PC-9 (cell line): ENCODE measurements at regions not wholly inside any gene's neighbourhood (a gene's known extent, or its start where the extent isn't known, plus 50 kb on each side); places are given as distances from the start of the nearest gene placed in this dataset.
A peak's percentile ranks its signal among the peaks of the same experiment; 100 is the strongest.

Experiments
- BruUV-seq: library from RNA; stranded (reverse); fragments of 400-500 nt; replicated peaks from 2 replicates; lab custom pipeline; 2021; lab: Mats Ljungman, UMichigan
- CTCF ChIA-PET: fragments of 300-600 bp; sonication (Branson Sonifier 250); formaldehyde crosslinking; loops from one replicate; lab custom pipeline; 2022; ENCODE audit warnings: antibody characterized with exemption; lab: Charles Lee
- POLR2A ChIA-PET: fragments of 300-600 bp; sonication (Branson Sonifier 250); formaldehyde crosslinking; loops from one replicate; lab custom pipeline; 2022; ENCODE audit warnings: antibody characterized with exemption; ENCODE audit not compliant: unreplicated experiment; lab: Charles Lee
- DNase-seq, 2 experiments: peaks; one replicate each; pipeline versions ENCODE4 v3.0.0 to v3.0.0-alpha.2; 2015 to 2022; ENCODE audit warnings: mixed read lengths in 1 of 2
- H2AFZ ChIP-seq: fragments of 200-600 bp; sonication (generic); 2 replicates; pipeline ENCODE4 v1.8.1; 2017; ENCODE audit warnings: antibody characterized with exemption
- H3F3A ChIP-seq: fragments of 200-600 bp; sonication (generic); 2 replicates; pipeline ENCODE4 v1.8.1; 2017; ENCODE audit warnings: antibody characterized with exemption, mild to moderate bottlenecking, low read depth; ENCODE audit not compliant: insufficient read depth
- H3K27ac ChIP-seq: fragments of 200-600 bp; sonication (generic); 2 replicates; pipeline ENCODE4 v1.6.1; 2016; ENCODE audit warnings: mixed run types
- H3K27me3 ChIP-seq: fragments of 200-600 bp; sonication (generic); 2 replicates; pipeline ENCODE4 v1.6.1; 2016; ENCODE audit warnings: low read depth, mixed run types; ENCODE audit not compliant: insufficient read depth
- H3K36me3 ChIP-seq: fragments of 200-600 bp; sonication (generic); 2 replicates; pipeline ENCODE4 v1.6.1; 2016; ENCODE audit warnings: low read depth, mixed run types
- H3K4me1 ChIP-seq: fragments of 200-600 bp; sonication (generic); replicated peaks from 2 replicates; pipeline ENCODE4 v1.6.1; 2016; ENCODE audit warnings: mixed run types; ENCODE audit not compliant: insufficient read depth
- H3K4me2 ChIP-seq: fragments of 200-600 bp; sonication (generic); 2 replicates; pipeline ENCODE4 v1.6.1; 2017; ENCODE audit warnings: mixed run types
- H3K4me3 ChIP-seq: fragments of 200-600 bp; sonication (generic); 2 replicates; pipeline ENCODE4 v1.6.1; 2016; ENCODE audit warnings: mixed run types
- H3K79me2 ChIP-seq: fragments of 200-600 bp; sonication (generic); 2 replicates; pipeline ENCODE4 v1.6.1; 2017; ENCODE audit warnings: low read depth, mixed run types
- H3K9me2 ChIP-seq: fragments of 200-600 bp; sonication (generic); 2 replicates; pipeline ENCODE4 v1.8.1; 2017; ENCODE audit warnings: mild to moderate bottlenecking; ENCODE audit not compliant: insufficient read depth
- H3K9me3 ChIP-seq: fragments of 200-600 bp; sonication (generic); 2 replicates; pipeline ENCODE4 v1.8.1; 2016; ENCODE audit warnings: low read depth; ENCODE audit not compliant: insufficient read depth
- H4K20me1 ChIP-seq: fragments of 200-600 bp; sonication (generic); 2 replicates; pipeline ENCODE4 v1.8.1; 2017; ENCODE audit not compliant: insufficient read depth
- CTCF ChIP-seq: fragments of 200-600 bp; sonication (generic); conservative IDR thresholded peaks from 2 replicates; pipeline ENCODE4 v1.6.1; 2017; ENCODE audit warnings: mixed run types, antibody characterized with exemption, mild to moderate bottlenecking, moderate library complexity
- EZH2 ChIP-seq: fragments of 200-600 bp; sonication (generic); IDR thresholded peaks from 2 replicates; pipeline ENCODE4 v1.8.0; 2017; ENCODE audit warnings: antibody characterized with exemption, low read depth
- intact Hi-C: fragments of 100-400 bp; cut with micrococcal nuclease; formaldehyde crosslinking; loops from one replicate; pipeline ENCODE4 v1.10.0; 2022; ENCODE audit not compliant: unreplicated experiment

GRCh38 chr3:23096041-23096440, 107.1 kb upstream of the UBE2E2 start:
- Histone ChIP-seq H4K20me1 (0 out of 2 replicates have a peak, but pooled peaks cover 3% of the 10 kb centered on the region), H3K27ac (no peak overlapping the region), H3K79me2 (no peaks in the 10 kb centered on the region), H3K9me2 (no peaks in the 10 kb centered on the region), H3K4me1 (peaks cover 12% of the 10 kb centered on the region; the same call in 1 of the 2 replicates), H3F3A (peaks cover 13% of the 10 kb centered on the region), H3K4me2 (no peak overlapping the region), H3K4me3 (no peak overlapping the region), H3K9me3 (0 out of 2 replicates have a peak, but pooled peaks cover 3% of the 10 kb centered on the region), H2AFZ (no peak overlapping the region), H3K36me3 (no peaks in the 10 kb centered on the region), H3K27me3 (peaks cover 11% of the 10 kb centered on the region; the same call in 1 of the 2 replicates)
- ChIA-PET CTCF (no interaction called here), POLR2A (no interaction called here)
- intact Hi-C loops, result loop anchor here (5.0 kb wide), 1 partner anchor 59 kb away; no protein-coding TSS in a partner anchor
- no peak for TF ChIP-seq CTCF
- no peak for TF ChIP-seq EZH2
- peak in 1 of 2 experiments; percentile 44 for DNase-seq
- BruUV-seq, result no TSS peak

GRCh38 chr3:23099021-23099420, 104.1 kb upstream of the UBE2E2 start:
- H3F3A ChIP-seq, result peaks cover 13% of the 10 kb centered on the region
- peaks cover 16% of the 10 kb centered on the region; the same call in 1 of the 2 replicates for H3K27me3 ChIP-seq
- ChIA-PET CTCF (no interaction called here), POLR2A (interaction anchor here (0.6 kb wide), 1 partner anchor 860 kb away, joined by 5 read pairs; no protein-coding TSS in a partner anchor)
- H3K27ac ChIP-seq, result no peak overlapping the region
- peaks cover 12% of the 10 kb centered on the region; the same call in 1 of the 2 replicates for H3K4me1 ChIP-seq
- H3K36me3 ChIP-seq, result no peaks in the 10 kb centered on the region
- DNase-seq, result no peak
- H4K20me1 ChIP-seq, result 0 out of 2 replicates have a peak, but pooled peaks cover 3% of the 10 kb centered on the region
- no peaks in the 10 kb centered on the region for H3K79me2 ChIP-seq
- no peaks in the 10 kb centered on the region for H3K9me2 ChIP-seq
- no peak overlapping the region for H2AFZ ChIP-seq
- H3K4me2 ChIP-seq, result no peak overlapping the region
- intact Hi-C loops, result loop anchor here (5.0 kb wide), 1 partner anchor 62 kb away; no protein-coding TSS in a partner anchor
- H3K9me3 ChIP-seq, result no peaks in the 10 kb centered on the region
- no TSS peak for BruUV-seq
- H3K4me3 ChIP-seq, result no peak overlapping the region
- TF ChIP-seq CTCF (no peak), EZH2 (no peak)

GRCh38 chr3:23099677-23100076, 103.5 kb upstream of the UBE2E2 start:
- H4K20me1 ChIP-seq, result 0 out of 2 replicates have a peak, but pooled peaks cover 3% of the 10 kb centered on the region
- POLR2A ChIA-PET, result interaction anchor here (0.6 kb wide), 1 partner anchor 859 kb away, joined by 5 read pairs; no protein-coding TSS in a partner anchor
- H3F3A ChIP-seq, result peaks cover 11% of the 10 kb centered on the region
- no peak overlapping the region for H3K27ac ChIP-seq
- no TSS peak for BruUV-seq
- H3K4me1 ChIP-seq, result peaks cover 11% of the 10 kb centered on the region; the same call in 1 of the 2 replicates
- H3K9me2 ChIP-seq, result no peaks in the 10 kb centered on the region
- H2AFZ ChIP-seq, result no peak overlapping the region
- H3K9me3 ChIP-seq, result no peaks in the 10 kb centered on the region
- no peak overlapping the region for H3K4me3 ChIP-seq
- no peak for TF ChIP-seq EZH2
- no peak for TF ChIP-seq CTCF
- H3K4me2 ChIP-seq, result no peak overlapping the region
- no peaks in the 10 kb centered on the region for H3K79me2 ChIP-seq
- peaks cover 17% of the 10 kb centered on the region; the same call in 1 of the 2 replicates for H3K27me3 ChIP-seq
- no peak for DNase-seq
- CTCF ChIA-PET, result no interaction called here
- intact Hi-C loops, result loop anchor here (5.0 kb wide), 1 partner anchor 62 kb away; no protein-coding TSS in a partner anchor
- H3K36me3 ChIP-seq, result no peaks in the 10 kb centered on the region
